Gastrocnemius medialis (tissue), 4 donors: ENCODE measurements at regions not wholly inside any gene's neighbourhood (a gene's known extent, or its start where the extent isn't known, plus 50 kb on each side); places are given as distances from the start of the nearest gene placed in this dataset.

Experiments used
- POLR2A ChIP-seq, 2 donors: fragments of 450-650 bp; IDR thresholded peaks; one replicate each; pipeline ENCODE4 v1.6.1; 2017; ENCODE audit warnings: antibody characterized with exemption in 2 of 2, mild to moderate bottlenecking in 2 of 2, moderate library complexity in 2 of 2
- TF ChIP-seq, protein P1 (sequence below), 5 experiments: fragments of 450-650 bp in 3 of 5; fragments of 200-600 bp in 2 of 5; sonication (generic) in 2 of 5; IDR thresholded peaks in 4 of 5; conservative IDR thresholded peaks in 1 of 5; 1 replicate in 4 of 5; 2 replicates in 1 of 5; pipeline ENCODE4 v1.5.1; 2016 to 2019; ENCODE audit warnings: antibody characterized with exemption in 5 of 5, mild to moderate bottlenecking in 3 of 5, moderate library complexity in 3 of 5

GRCh38 chr5:35483780-35484179 is 133.9 kb upstream of the SPEF2 start:
- TF ChIP-seq, protein P1, sequence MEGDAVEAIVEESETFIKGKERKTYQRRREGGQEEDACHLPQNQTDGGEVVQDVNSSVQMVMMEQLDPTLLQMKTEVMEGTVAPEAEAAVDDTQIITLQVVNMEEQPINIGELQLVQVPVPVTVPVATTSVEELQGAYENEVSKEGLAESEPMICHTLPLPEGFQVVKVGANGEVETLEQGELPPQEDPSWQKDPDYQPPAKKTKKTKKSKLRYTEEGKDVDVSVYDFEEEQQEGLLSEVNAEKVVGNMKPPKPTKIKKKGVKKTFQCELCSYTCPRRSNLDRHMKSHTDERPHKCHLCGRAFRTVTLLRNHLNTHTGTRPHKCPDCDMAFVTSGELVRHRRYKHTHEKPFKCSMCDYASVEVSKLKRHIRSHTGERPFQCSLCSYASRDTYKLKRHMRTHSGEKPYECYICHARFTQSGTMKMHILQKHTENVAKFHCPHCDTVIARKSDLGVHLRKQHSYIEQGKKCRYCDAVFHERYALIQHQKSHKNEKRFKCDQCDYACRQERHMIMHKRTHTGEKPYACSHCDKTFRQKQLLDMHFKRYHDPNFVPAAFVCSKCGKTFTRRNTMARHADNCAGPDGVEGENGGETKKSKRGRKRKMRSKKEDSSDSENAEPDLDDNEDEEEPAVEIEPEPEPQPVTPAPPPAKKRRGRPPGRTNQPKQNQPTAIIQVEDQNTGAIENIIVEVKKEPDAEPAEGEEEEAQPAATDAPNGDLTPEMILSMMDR (IDR thresholded peaks at IDR 0.05 in 4 of 5, conservative IDR thresholded peaks at IDR 0.05 in 1 of 5): no peak
- TF ChIP-seq POLR2A (IDR thresholded peaks at IDR 0.05): no peak
